Kidney (tissue), 13 donors: ENCODE measurements at regions not wholly inside any gene's neighbourhood (a gene's known extent, or its start where the extent isn't known, plus 50 kb on each side); places are given as distances from the start of the nearest gene placed in this dataset.
A peak's percentile ranks its signal among the peaks of the same experiment; 100 is the strongest.

ENCODE experiments used
- DNase-seq, 5 donors: peaks; one replicate each; pipeline ENCODE4 v3.0.0-alpha.2; 2013 to 2020
- FAIRE-seq: peaks from 2 replicates; lab custom pipeline; 2012; peaks lifted over from hg19 to GRCh38; lab: Jason Lieb, UNC
- H3K27ac ChIP-seq, 2 donors: one replicate each; pipeline ENCODE4 v1.7.0; 2013; ENCODE audit warnings: low read depth in 2 of 2, low read length in 2 of 2, inconsistent platforms in 1 of 2
- H3K27me3 ChIP-seq: one replicate; pipeline ENCODE4 v1.7.1; 2013; ENCODE audit warnings: low read length, inconsistent platforms; ENCODE audit not compliant: control insufficient read depth, insufficient read depth
- H3K36me3 ChIP-seq, 3 donors: one replicate each; pipeline versions ENCODE4 v1.7.0 to v1.7.1; 2013; ENCODE audit warnings: low read length in 3 of 3, control low read depth in 1 of 3, inconsistent platforms in 1 of 3; ENCODE audit not compliant: insufficient read depth in 3 of 3, control insufficient read depth in 2 of 3
- H3K4me1 ChIP-seq, 3 donors: one replicate each; pipeline versions ENCODE4 v1.7.0 to v1.7.1; 2013; ENCODE audit warnings: low read length in 3 of 3, inconsistent platforms in 1 of 3, low read depth in 1 of 3; ENCODE audit not compliant: control insufficient read depth in 2 of 3, insufficient read depth in 2 of 3
- H3K4me3 ChIP-seq, 3 donors: one replicate each; pipeline versions ENCODE4 v1.7.0 to v1.8.1; 2013; ENCODE audit warnings: low read length in 3 of 3, control low read depth in 1 of 3, inconsistent platforms in 1 of 3
- H3K9ac ChIP-seq, 3 donors: one replicate each; pipeline versions ENCODE4 v1.7.0 to v1.7.1; 2013; ENCODE audit warnings: low read length in 3 of 3, control low read depth in 1 of 3, inconsistent platforms in 1 of 3
- H3K9me3 ChIP-seq, 3 donors: one replicate each; pipeline versions ENCODE4 v1.7.0 to v1.7.1; 2013; ENCODE audit warnings: low read length in 3 of 3, control low read depth in 1 of 3, inconsistent platforms in 1 of 3; ENCODE audit not compliant: control insufficient read depth in 2 of 3, insufficient read depth in 1 of 3
- CTCF ChIP-seq: IDR thresholded peaks from 3 replicates; pipeline ENCODE4 v1.5.1; 2012; ENCODE audit warnings: mild to moderate bottlenecking, moderate library complexity, borderline replicate concordance; ENCODE audit not compliant: insufficient read depth; ENCODE audit errors: extremely low read depth
- intact Hi-C: fragments of 100-400 bp; cut with DNase I; formaldehyde crosslinking; loops from one replicate; pipeline ENCODE4 v1.11.1; 2022
- donor health status: control.
- donor health status: control.
- donor health status: control.
- donor health status: control.
- donor health status: control.
- donor health status: DM: yes; HTN: yes; CAD: no.
- donor health status: Normal renal cell carcinoma (clear cell type).

- no peak overlapping the region for H3K9ac ChIP-seq
- FAIRE-seq (peak; percentile 85), DNase-seq (no peak)
- H3K4me3 ChIP-seq = no peak overlapping the region
- H3K4me1 ChIP-seq = no peaks in the 10 kb centered on the region
- intact Hi-C loops = no loop called here
- H3K27me3 ChIP-seq = no peaks in the 10 kb centered on the region
- no peak for TF ChIP-seq CTCF
- H3K9me3 ChIP-seq = no peaks in the 10 kb centered on the region
- H3K27ac ChIP-seq = no peak overlapping the region
- H3K36me3 ChIP-seq = no peaks in the 10 kb centered on the region
Observed at GRCh38 chr13:68473834-68474326, 1243.7 kb upstream of the PCDH9 start.

GRCh38 chr13:68467160-68467559 is 1237.0 kb upstream of the PCDH9 start:
- no peak for TF ChIP-seq CTCF
- FAIRE-seq (no peak), DNase-seq (no peak)
- H3K9ac ChIP-seq = no peak overlapping the region
- H3K36me3 ChIP-seq = no peaks in the 10 kb centered on the region
- no peaks in the 10 kb centered on the region for H3K4me1 ChIP-seq
- no peak overlapping the region for H3K27ac ChIP-seq
- intact Hi-C loops = no loop called here
- H3K27me3 ChIP-seq = no peaks in the 10 kb centered on the region
- H3K9me3 ChIP-seq = no peaks in the 10 kb centered on the region
- H3K4me3 ChIP-seq = no peak overlapping the region

GRCh38 chr13:68440874-68441273 is 1210.7 kb upstream of the PCDH9 start:
- no peak for TF ChIP-seq CTCF
- H3K4me3 ChIP-seq = no peak overlapping the region
- H3K27me3 ChIP-seq = no peaks in the 10 kb centered on the region
- FAIRE-seq (no peak), DNase-seq (no peak)
- H3K9me3 ChIP-seq = peaks cover 0 to 5% (median 0%) of the 10 kb centered on the region in 3 donors
- H3K9ac ChIP-seq = no peak overlapping the region
- H3K27ac ChIP-seq = no peak overlapping the region
- intact Hi-C loops = no loop called here
- no peaks in the 10 kb centered on the region for H3K4me1 ChIP-seq
- no peaks in the 10 kb centered on the region for H3K36me3 ChIP-seq

- DNase-seq (no peak), FAIRE-seq (no peak)
- intact Hi-C loops = no loop called here
- Histone ChIP-seq H3K27ac (no peak overlapping the region), H3K4me3 (no peak overlapping the region), H3K9me3 (peaks cover 0 to 2% (median 0%) of the 10 kb centered on the region in 3 donors), H3K9ac (no peak overlapping the region), H3K36me3 (no peaks in the 10 kb centered on the region), H3K4me1 (no peaks in the 10 kb centered on the region), H3K27me3 (no peaks in the 10 kb centered on the region)
- no peak for TF ChIP-seq CTCF
Observed at GRCh38 chr13:68439817-68440216, 1209.7 kb upstream of the PCDH9 start.
